ENCODE measurements at regions not wholly inside any gene's neighbourhood (a gene's known extent, or its start where the extent isn't known, plus 50 kb on each side); places are given as distances from the start of the nearest gene placed in this dataset.

- TF ChIP-seq CTCF (IDR thresholded peaks at IDR 0.05) (no peak), POLR2AphosphoS5 (IDR thresholded peaks at IDR 0.05) (no peak)
These were observed 117.0 kb upstream of the SOX21 start for GRCh38 chr13:94829185-94829836.

Data from prostate gland (tissue), 2 donors.